ENCODE measurements at regions not wholly inside any gene's neighbourhood (a gene's known extent, or its start where the extent isn't known, plus 50 kb on each side); places are given as distances from the start of the nearest gene placed in this dataset.

GRCh38 chr14:62428429-62429203 is 616.6 kb downstream of the KCNH5 start:
- no peak for TF ChIP-seq POLR2A (IDR thresholded peaks at IDR 0.05)
- TF ChIP-seq CTCF (IDR thresholded peaks at IDR 0.05) = no peak
- TF ChIP-seq POLR2AphosphoS5 (IDR thresholded peaks at IDR 0.05) = no peak
